Liver (tissue), 3 donors: ENCODE measurements at regions not wholly inside any gene's neighbourhood (a gene's known extent, or its start where the extent isn't known, plus 50 kb on each side); places are given as distances from the start of the nearest gene placed in this dataset.

Source experiments
- CTCF ChIP-seq: fragments of 150-350 bp; IDR thresholded peaks from 2 replicates; pipeline ENCODE4 v1.5.1; 2017; ENCODE audit warnings: improper control_type of control experiment, low read depth, low read length; ENCODE audit not compliant: missing input control
- EGR1 ChIP-seq, 2 donors: IDR thresholded peaks; 2 replicates each; pipeline ENCODE4 v1.6.1; 2016 to 2018; ENCODE audit warnings: antibody characterized with exemption in 2 of 2, low read depth in 2 of 2
- FOXA1 ChIP-seq: IDR thresholded peaks from 2 replicates; pipeline ENCODE4 v1.6.1; 2016; ENCODE audit warnings: antibody characterized with exemption
- GABPA ChIP-seq, 2 donors: IDR thresholded peaks in 1 of 2; conservative IDR thresholded peaks in 1 of 2; 2 replicates each; pipeline ENCODE4 v1.6.1; 2016; ENCODE audit warnings: antibody characterized with exemption in 2 of 2, mild to moderate bottlenecking in 1 of 2, moderate library complexity in 1 of 2
- JUND ChIP-seq, 2 donors: IDR thresholded peaks; 2 replicates each; pipeline ENCODE4 v1.6.1; 2016; ENCODE audit warnings: antibody characterized with exemption in 2 of 2
- RAD21 ChIP-seq, 2 donors: IDR thresholded peaks; 2 replicates each; pipeline ENCODE4 v1.6.1; 2016; ENCODE audit warnings: antibody characterized with exemption in 2 of 2, mild to moderate bottlenecking in 2 of 2
- RXRA ChIP-seq, 2 donors: IDR thresholded peaks; 2 replicates each; pipeline ENCODE4 v1.6.1; 2017 to 2018; ENCODE audit warnings: antibody characterized with exemption in 2 of 2, mild to moderate bottlenecking in 1 of 2
- SP1 ChIP-seq: IDR thresholded peaks from 2 replicates; pipeline ENCODE4 v1.6.1; 2018; ENCODE audit warnings: antibody characterized with exemption, mild to moderate bottlenecking
- TAF1 ChIP-seq: conservative IDR thresholded peaks from 2 replicates; pipeline ENCODE4 v1.6.1; 2016; ENCODE audit warnings: antibody characterized with exemption, mild to moderate bottlenecking
- YY1 ChIP-seq: IDR thresholded peaks from 2 replicates; pipeline ENCODE4 v1.6.1; 2016; ENCODE audit warnings: antibody characterized with exemption, mild to moderate bottlenecking
- TF ChIP-seq, protein P1 (sequence below): IDR thresholded peaks from 2 replicates; pipeline ENCODE4 v1.6.1; 2016; ENCODE audit warnings: antibody characterized with exemption, mild to moderate bottlenecking
- TF ChIP-seq, protein P2 (sequence below): IDR thresholded peaks from 2 replicates; pipeline ENCODE4 v1.6.1; 2016; ENCODE audit warnings: antibody characterized with exemption
- TF ChIP-seq, protein P3 (sequence below): IDR thresholded peaks from 2 replicates; pipeline ENCODE4 v1.6.1; 2016; ENCODE audit warnings: antibody characterized with exemption
- donor health status: healthy.
- donor health status: healthy.

- TF ChIP-seq GABPA (IDR thresholded peaks at IDR 0.05 in 1 of 2, conservative IDR thresholded peaks at IDR 0.05 in 1 of 2) = no peak
- no peak for TF ChIP-seq CTCF
- TF ChIP-seq, protein P1, sequence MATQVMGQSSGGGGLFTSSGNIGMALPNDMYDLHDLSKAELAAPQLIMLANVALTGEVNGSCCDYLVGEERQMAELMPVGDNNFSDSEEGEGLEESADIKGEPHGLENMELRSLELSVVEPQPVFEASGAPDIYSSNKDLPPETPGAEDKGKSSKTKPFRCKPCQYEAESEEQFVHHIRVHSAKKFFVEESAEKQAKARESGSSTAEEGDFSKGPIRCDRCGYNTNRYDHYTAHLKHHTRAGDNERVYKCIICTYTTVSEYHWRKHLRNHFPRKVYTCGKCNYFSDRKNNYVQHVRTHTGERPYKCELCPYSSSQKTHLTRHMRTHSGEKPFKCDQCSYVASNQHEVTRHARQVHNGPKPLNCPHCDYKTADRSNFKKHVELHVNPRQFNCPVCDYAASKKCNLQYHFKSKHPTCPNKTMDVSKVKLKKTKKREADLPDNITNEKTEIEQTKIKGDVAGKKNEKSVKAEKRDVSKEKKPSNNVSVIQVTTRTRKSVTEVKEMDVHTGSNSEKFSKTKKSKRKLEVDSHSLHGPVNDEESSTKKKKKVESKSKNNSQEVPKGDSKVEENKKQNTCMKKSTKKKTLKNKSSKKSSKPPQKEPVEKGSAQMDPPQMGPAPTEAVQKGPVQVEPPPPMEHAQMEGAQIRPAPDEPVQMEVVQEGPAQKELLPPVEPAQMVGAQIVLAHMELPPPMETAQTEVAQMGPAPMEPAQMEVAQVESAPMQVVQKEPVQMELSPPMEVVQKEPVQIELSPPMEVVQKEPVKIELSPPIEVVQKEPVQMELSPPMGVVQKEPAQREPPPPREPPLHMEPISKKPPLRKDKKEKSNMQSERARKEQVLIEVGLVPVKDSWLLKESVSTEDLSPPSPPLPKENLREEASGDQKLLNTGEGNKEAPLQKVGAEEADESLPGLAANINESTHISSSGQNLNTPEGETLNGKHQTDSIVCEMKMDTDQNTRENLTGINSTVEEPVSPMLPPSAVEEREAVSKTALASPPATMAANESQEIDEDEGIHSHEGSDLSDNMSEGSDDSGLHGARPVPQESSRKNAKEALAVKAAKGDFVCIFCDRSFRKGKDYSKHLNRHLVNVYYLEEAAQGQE = no peak
- no peak for TF ChIP-seq FOXA1
- no peak for TF ChIP-seq YY1
- TF ChIP-seq TAF1 = no peak
- no peak for TF ChIP-seq RXRA (IDR thresholded peaks at IDR 0.05)
- TF ChIP-seq, protein P2, sequence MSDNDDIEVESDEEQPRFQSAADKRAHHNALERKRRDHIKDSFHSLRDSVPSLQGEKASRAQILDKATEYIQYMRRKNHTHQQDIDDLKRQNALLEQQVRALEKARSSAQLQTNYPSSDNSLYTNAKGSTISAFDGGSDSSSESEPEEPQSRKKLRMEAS = no peak
- TF ChIP-seq, protein P3, sequence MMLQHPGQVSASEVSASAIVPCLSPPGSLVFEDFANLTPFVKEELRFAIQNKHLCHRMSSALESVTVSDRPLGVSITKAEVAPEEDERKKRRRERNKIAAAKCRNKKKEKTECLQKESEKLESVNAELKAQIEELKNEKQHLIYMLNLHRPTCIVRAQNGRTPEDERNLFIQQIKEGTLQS = no peak
- TF ChIP-seq RAD21 (IDR thresholded peaks at IDR 0.05) = no peak
- TF ChIP-seq JUND (IDR thresholded peaks at IDR 0.05) = no peak
- no peak for TF ChIP-seq SP1
- TF ChIP-seq EGR1 (IDR thresholded peaks at IDR 0.05; ENCODE audit: low read depth in 2 of 2) = no peak
Measured at GRCh38 chr14:53881921-53882320, 74.7 kb downstream of the BMP4 start.
